Endothelial cell of umbilical vein (primary cell): ENCODE measurements at regions not wholly inside any gene's neighbourhood (a gene's known extent, or its start where the extent isn't known, plus 50 kb on each side); places are given as distances from the start of the nearest gene placed in this dataset.

ENCODE experiments used
- BruUV-seq: library from RNA; stranded (reverse); fragments of 400-500 nt; replicated peaks from 2 replicates; lab custom pipeline; 2021; lab: Mats Ljungman, UMichigan
- CTCF ChIA-PET: fragments of 300-600, 350-600 bp; sonication (Branson Sonifier 250); formaldehyde crosslinking; loops from one replicate; lab custom pipeline; 2021; ENCODE audit warnings: antibody characterized with exemption, inconsistent platforms; lab: Charles Lee
- POLR2A ChIA-PET: fragments of 300-600, 350-600 bp; sonication (Branson Sonifier 250); formaldehyde crosslinking; loops from one replicate; lab custom pipeline; 2021; ENCODE audit warnings: antibody characterized with exemption, inconsistent platforms; lab: Charles Lee
- DNase-seq: peaks from one replicate; pipeline ENCODE4 v3.0.0-alpha.2; 2011; ENCODE audit warnings: low read depth, low spot score
- FAIRE-seq: peaks from 2 replicates; lab custom pipeline; 2011; peaks lifted over from hg19 to GRCh38; lab: Jason Lieb, UNC
- H2AFZ ChIP-seq: 2 replicates; pipeline ENCODE4 v1.6.0; 2012; ENCODE audit warnings: low read depth, low read length, control low read depth, inconsistent platforms
- H3K27ac ChIP-seq: 2 replicates; pipeline ENCODE4 v1.5.1; 2011; ENCODE audit warnings: low read depth, mild to moderate bottlenecking, control low read depth, low read length, moderate library complexity; ENCODE audit not compliant: insufficient read depth
- H3K27me3 ChIP-seq, 2 experiments: 2 replicates each; pipeline versions ENCODE4 v1.6.0 to v1.6.1; 2011; ENCODE audit warnings: low read length in 2 of 2, mixed read lengths in 1 of 2; ENCODE audit not compliant: control insufficient read depth in 2 of 2, insufficient read depth in 2 of 2
- H3K36me3 ChIP-seq, 2 experiments: 2 replicates in 1 of 2; 3 replicates in 1 of 2; pipeline ENCODE4 v1.5.1; 2011; ENCODE audit warnings: low read length in 2 of 2, mild to moderate bottlenecking in 1 of 2, moderate library complexity in 1 of 2; ENCODE audit not compliant: control insufficient read depth in 2 of 2, insufficient read depth in 2 of 2; ENCODE audit errors: extremely low read depth in 1 of 2
- H3K4me1 ChIP-seq: 3 replicates; pipeline ENCODE4 v1.5.1; 2011; ENCODE audit warnings: mild to moderate bottlenecking, low read length; ENCODE audit not compliant: control insufficient read depth, insufficient read depth; ENCODE audit errors: extremely low read depth
- H3K4me2 ChIP-seq: 2 replicates; pipeline ENCODE4 v1.6.1; 2011; ENCODE audit warnings: low read length, control low read depth, mixed read lengths; ENCODE audit not compliant: insufficient read depth
- H3K4me3 ChIP-seq, 3 experiments: fragments of 200-600 bp in 1 of 3; sonication (generic), shearing (Covaris generic) in 1 of 3; replicated peaks in 1 of 3; 2 replicates each; pipeline ENCODE4 v1.5.1; 2011 to 2016; ENCODE audit warnings: control low read depth in 3 of 3, low read length in 3 of 3, mild to moderate bottlenecking in 2 of 3, inconsistent platforms in 1 of 3, low read depth in 1 of 3, moderate library complexity in 1 of 3; ENCODE audit not compliant: insufficient read depth in 1 of 3
- H3K79me2 ChIP-seq: 2 replicates; pipeline ENCODE4 v1.6.0; 2012; ENCODE audit warnings: low read length, inconsistent platforms; ENCODE audit not compliant: control insufficient read depth, insufficient read depth
- H3K9ac ChIP-seq: replicated peaks from 2 replicates; pipeline ENCODE3; 2011; ENCODE audit warnings: low read length, control low read depth; ENCODE audit not compliant: insufficient read depth; ENCODE audit errors: extremely low read depth
- H3K9me1 ChIP-seq: replicated peaks from 3 replicates; pipeline ENCODE4 v1.6.0; 2011; ENCODE audit warnings: mild to moderate bottlenecking, low read length; ENCODE audit not compliant: control insufficient read depth, insufficient read depth; ENCODE audit errors: extremely low read depth
- H3K9me3 ChIP-seq: replicated peaks from 2 replicates; pipeline ENCODE4 v1.5.1; 2012; ENCODE audit warnings: low read length, inconsistent platforms; ENCODE audit not compliant: control insufficient read depth, insufficient read depth
- H4K20me1 ChIP-seq: replicated peaks from 2 replicates; pipeline ENCODE3; 2011; ENCODE audit warnings: mild to moderate bottlenecking, low read length; ENCODE audit not compliant: control insufficient read depth, insufficient read depth; ENCODE audit errors: extremely low read depth
- EZH2 ChIP-seq: IDR thresholded peaks from 2 replicates; pipeline ENCODE4 v1.6.1; 2012; ENCODE audit warnings: borderline replicate concordance, low read depth, mild to moderate bottlenecking, moderate library complexity, low read length, inconsistent platforms; ENCODE audit not compliant: severe bottlenecking
- FOS ChIP-seq: IDR thresholded peaks from 2 replicates; pipeline ENCODE4 v1.6.1; 2011; ENCODE audit warnings: mild to moderate bottlenecking, low read length, moderate library complexity, borderline replicate concordance; ENCODE audit not compliant: insufficient read depth
- GATA2 ChIP-seq: IDR thresholded peaks from 2 replicates; pipeline ENCODE4 v1.7.0; 2011; ENCODE audit warnings: low read depth, mild to moderate bottlenecking, moderate library complexity, mixed read lengths, low read length; ENCODE audit not compliant: insufficient read length, insufficient read depth
- JUN ChIP-seq: IDR thresholded peaks from 2 replicates; pipeline ENCODE4 v1.6.1; 2011; ENCODE audit warnings: borderline replicate concordance, low read depth; ENCODE audit not compliant: insufficient read length, insufficient read depth
- MYC ChIP-seq: IDR thresholded peaks from one replicate; pipeline ENCODE4 v1.6.1; 2011; ENCODE audit warnings: mild to moderate bottlenecking, low read depth, low read length
- POLR2A ChIP-seq: IDR thresholded peaks from 2 replicates; pipeline ENCODE4 v1.6.1; 2012; ENCODE audit warnings: low read depth, mild to moderate bottlenecking, control low read depth, low read length
- POLR2AphosphoS5 ChIP-seq: IDR thresholded peaks from 2 replicates; pipeline ENCODE4 v1.6.1; 2012; ENCODE audit warnings: low read depth, mild to moderate bottlenecking, control low read depth, low read length, moderate library complexity; ENCODE audit not compliant: insufficient read depth
- dilution Hi-C: fragments of 300-500 bp; cut with MboI; formaldehyde crosslinking; loops from one replicate; pipeline ENCODE4 v1.15.0; 2019; ENCODE audit warnings: low sequenced_read_pairs; ENCODE audit not compliant: extremely low pct_ligation_motif_present
- intact Hi-C: fragments of 100-400 bp; cut with micrococcal nuclease; formaldehyde crosslinking; loops from one replicate; pipeline ENCODE4 v1.10.0; 2022
- TF ChIP-seq, protein P1 (sequence below), 2 donors: IDR thresholded peaks; 1 replicate in 1 of 2; 2 replicates in 1 of 2; pipeline ENCODE4 v1.5.1; 2011; ENCODE audit warnings: low read length in 2 of 2, mild to moderate bottlenecking in 2 of 2, moderate library complexity in 2 of 2, control low read depth in 1 of 2, inconsistent platforms in 1 of 2, low read depth in 1 of 2; ENCODE audit not compliant: insufficient read depth in 1 of 2; ENCODE audit errors: extremely low read depth in 1 of 2
- TF ChIP-seq, protein P2 (sequence below): IDR thresholded peaks from 2 replicates; pipeline ENCODE4 v1.6.1; 2011; ENCODE audit not compliant: insufficient read depth, insufficient read length

GRCh38 chr7:4438723-4439245 is 243.3 kb upstream of the FOXK1 start:
- DNase-seq (no peak), FAIRE-seq (no peak)
- dilution Hi-C loops (no loop called here), intact Hi-C loops (no loop called here)
- H3K79me2 ChIP-seq = no peaks in the 10 kb centered on the region
- no peak overlapping the region for H3K27ac ChIP-seq
- peaks cover 2% of the 10 kb centered on the region for H3K9me3 ChIP-seq
- H2AFZ ChIP-seq = no peak overlapping the region
- POLR2A ChIA-PET = interaction anchor here (0.6 kb wide), 1 partner anchor 13 kb away, joined by 7 read pairs; no protein-coding TSS in a partner anchor
- no peaks in the 10 kb centered on the region for H3K4me1 ChIP-seq
- no peak overlapping the region for H3K9ac ChIP-seq
- no TSS peak for BruUV-seq
- CTCF ChIA-PET = no interaction called here
- TF ChIP-seq MYC (no peak), POLR2A (no peak), GATA2 (no peak), POLR2AphosphoS5 (no peak), FOS (no peak), JUN (no peak), EZH2 (no peak)
- TF ChIP-seq, protein P1, sequence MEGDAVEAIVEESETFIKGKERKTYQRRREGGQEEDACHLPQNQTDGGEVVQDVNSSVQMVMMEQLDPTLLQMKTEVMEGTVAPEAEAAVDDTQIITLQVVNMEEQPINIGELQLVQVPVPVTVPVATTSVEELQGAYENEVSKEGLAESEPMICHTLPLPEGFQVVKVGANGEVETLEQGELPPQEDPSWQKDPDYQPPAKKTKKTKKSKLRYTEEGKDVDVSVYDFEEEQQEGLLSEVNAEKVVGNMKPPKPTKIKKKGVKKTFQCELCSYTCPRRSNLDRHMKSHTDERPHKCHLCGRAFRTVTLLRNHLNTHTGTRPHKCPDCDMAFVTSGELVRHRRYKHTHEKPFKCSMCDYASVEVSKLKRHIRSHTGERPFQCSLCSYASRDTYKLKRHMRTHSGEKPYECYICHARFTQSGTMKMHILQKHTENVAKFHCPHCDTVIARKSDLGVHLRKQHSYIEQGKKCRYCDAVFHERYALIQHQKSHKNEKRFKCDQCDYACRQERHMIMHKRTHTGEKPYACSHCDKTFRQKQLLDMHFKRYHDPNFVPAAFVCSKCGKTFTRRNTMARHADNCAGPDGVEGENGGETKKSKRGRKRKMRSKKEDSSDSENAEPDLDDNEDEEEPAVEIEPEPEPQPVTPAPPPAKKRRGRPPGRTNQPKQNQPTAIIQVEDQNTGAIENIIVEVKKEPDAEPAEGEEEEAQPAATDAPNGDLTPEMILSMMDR (IDR thresholded peaks at IDR 0.05; ENCODE audit: extremely low read depth in 1 of 2, insufficient read depth in 1 of 2, low read depth in 1 of 2, low read length in 2 of 2) = no peak
- TF ChIP-seq, protein P2, sequence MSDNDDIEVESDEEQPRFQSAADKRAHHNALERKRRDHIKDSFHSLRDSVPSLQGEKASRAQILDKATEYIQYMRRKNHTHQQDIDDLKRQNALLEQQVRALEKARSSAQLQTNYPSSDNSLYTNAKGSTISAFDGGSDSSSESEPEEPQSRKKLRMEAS = no peak
- H3K9me1 ChIP-seq = no peaks in the 10 kb centered on the region
- no peaks in the 10 kb centered on the region for H3K36me3 ChIP-seq
- no peaks in the 10 kb centered on the region for H4K20me1 ChIP-seq
- H3K27me3 ChIP-seq = no peaks in the 10 kb centered on the region
- H3K4me3 ChIP-seq = no peak overlapping the region
- no peak overlapping the region for H3K4me2 ChIP-seq
